GM21423 (cell line): ENCODE measurements at regions not wholly inside any gene's neighbourhood (a gene's known extent, or its start where the extent isn't known, plus 50 kb on each side); places are given as distances from the start of the nearest gene placed in this dataset.
"Not testable (repeated sequence)": the region's sequence is repeated elsewhere in the genome, so short reads cannot be mapped to it uniquely, and the experiment has no call there.

Experiments
- ATAC-seq: cut with Tn5 transposase; IDR thresholded peaks from one replicate; pipeline ENCODE4 v1.9.1; 2021; ENCODE audit warnings: mild to moderate bottlenecking, moderate library complexity; ENCODE audit not compliant: unreplicated experiment

- not testable (repeated sequence) for ATAC-seq
Observed at GRCh38 chr6:71360556-71361335, 72.1 kb downstream of the OGFRL1 start.

- ATAC-seq: no peak
Observed at GRCh38 chr6:71364889-71365542, 76.4 kb downstream of the OGFRL1 start.

GRCh38 chr6:71367756-71368155 is 79.1 kb downstream of the OGFRL1 start:
- no peak for ATAC-seq

- ATAC-seq: no peak
Observed at GRCh38 chr6:71368284-71368683, 79.7 kb downstream of the OGFRL1 start.

- ATAC-seq: no peak
Observed at GRCh38 chr6:71371559-71371958, 82.9 kb downstream of the OGFRL1 start.

GRCh38 chr6:71373943-71374342 is 85.3 kb downstream of the OGFRL1 start:
- ATAC-seq: no peak

GRCh38 chr6:71375676-71376075 is 87.1 kb downstream of the OGFRL1 start:
- ATAC-seq: no peak

- ATAC-seq: no peak
Observed at GRCh38 chr6:71376830-71377229, 88.2 kb downstream of the OGFRL1 start.

GRCh38 chr6:71383476-71383875 is 94.9 kb downstream of the OGFRL1 start:
- no peak for ATAC-seq

- no peak for ATAC-seq
Observed at GRCh38 chr6:71383901-71384489, 95.4 kb downstream of the OGFRL1 start.

- ATAC-seq: no peak
Observed at GRCh38 chr6:71385111-71385822, 96.7 kb downstream of the OGFRL1 start.

- ATAC-seq: no peak
Observed at GRCh38 chr6:71386215-71386614, 97.6 kb downstream of the OGFRL1 start.

- no peak for ATAC-seq
Observed at GRCh38 chr6:71387179-71387578, 98.6 kb downstream of the OGFRL1 start.

- peak; percentile 51 for ATAC-seq
Observed at GRCh38 chr6:71388068-71388744, 99.6 kb downstream of the OGFRL1 start.

GRCh38 chr6:71388856-71389527 is 100.4 kb downstream of the OGFRL1 start:
- ATAC-seq: no peak

- no peak for ATAC-seq
Observed at GRCh38 chr6:71391126-71391525, 102.5 kb downstream of the OGFRL1 start.

- ATAC-seq: no peak
Observed at GRCh38 chr6:71392276-71392675, 103.7 kb downstream of the OGFRL1 start.

- ATAC-seq: no peak
Observed at GRCh38 chr6:71393471-71393870, 104.9 kb downstream of the OGFRL1 start.

- no peak for ATAC-seq
Observed at GRCh38 chr6:71393981-71394432, 105.4 kb downstream of the OGFRL1 start.

GRCh38 chr6:71394926-71395325 is 106.3 kb downstream of the OGFRL1 start:
- ATAC-seq: no peak
